ENCODE measurements at regions not wholly inside any gene's neighbourhood (a gene's known extent, or its start where the extent isn't known, plus 50 kb on each side); places are given as distances from the start of the nearest gene placed in this dataset.
"Not testable (repeated sequence)": the region's sequence is repeated elsewhere in the genome, so short reads cannot be mapped to it uniquely, and the experiment has no call there.

DNA sequence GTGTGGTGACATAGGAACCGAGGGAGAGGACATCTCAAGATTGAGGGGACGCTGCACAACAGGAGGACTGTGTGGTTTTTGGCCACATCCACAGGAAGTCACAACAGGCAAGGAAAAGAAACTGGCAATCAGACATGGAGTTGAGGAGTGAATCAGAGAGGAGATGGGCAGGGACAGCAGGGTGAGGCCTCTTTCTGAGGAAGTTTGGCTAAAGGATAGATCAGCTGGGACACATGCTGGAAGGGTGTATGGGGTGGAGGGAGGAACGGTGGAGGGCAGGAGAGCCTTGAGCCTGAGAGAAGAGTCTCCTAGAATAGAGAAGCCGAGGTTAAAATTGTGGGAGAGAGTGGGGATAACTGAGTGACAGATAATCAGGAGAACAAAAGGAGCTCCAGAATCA is 75.1 kb upstream of the CIDEA start:
- H3K36me3 Mint-ChIP-seq; H3K27ac Mint-ChIP-seq; CTCF ChIA-PET; intact Hi-C loops (cut with micrococcal nuclease); H3K9me3 ChIP-seq (ENCODE audit: control insufficient read depth in 2 of 3, low read length in 3 of 3); H3K4me3 Mint-ChIP-seq; H3K4me1 ChIP-seq (ENCODE audit: control insufficient read depth in 2 of 2, insufficient read depth in 2 of 2, low read length in 2 of 2); POLR2A ChIA-PET; H3K4me3 ChIP-seq (ENCODE audit: low read length); H3K36me3 ChIP-seq (ENCODE audit: control insufficient read depth in 2 of 3, insufficient read depth in 3 of 3, low read length in 3 of 3); H3K27me3 ChIP-seq (ENCODE audit: control insufficient read depth in 2 of 2, insufficient read depth in 2 of 2, low read length in 2 of 2); H3K27ac ChIP-seq (ENCODE audit: low read depth, low read length); ATAC-seq; DNase-seq; H3K4me1 Mint-ChIP-seq: not testable (repeated sequence)
- Mint-ChIP-seq H3K27me3 (peaks cover 0 to 23% (median 13%) of the 10 kb centered on the region in 5 donors), H3K9me3 (peaks cover 0 to 11% (median 3%) of the 10 kb centered on the region in 11 donors)

GRCh38 chr18:12179697-12180577 is 74.2 kb upstream of the CIDEA start:
- POLR2A ChIA-PET; ATAC-seq; DNase-seq; H3K9me3 ChIP-seq (ENCODE audit: control insufficient read depth in 2 of 3, low read length in 3 of 3); H3K27ac ChIP-seq (ENCODE audit: low read depth, low read length); H3K27me3 ChIP-seq (ENCODE audit: control insufficient read depth in 2 of 2, insufficient read depth in 2 of 2, low read length in 2 of 2); H3K36me3 ChIP-seq (ENCODE audit: control insufficient read depth in 2 of 3, insufficient read depth in 3 of 3, low read length in 3 of 3); H3K4me3 Mint-ChIP-seq; H3K36me3 Mint-ChIP-seq; intact Hi-C loops (cut with micrococcal nuclease); H3K4me1 ChIP-seq (ENCODE audit: control insufficient read depth in 2 of 2, insufficient read depth in 2 of 2, low read length in 2 of 2); H3K4me3 ChIP-seq (ENCODE audit: low read length); CTCF ChIA-PET; H3K4me1 Mint-ChIP-seq; H3K27ac Mint-ChIP-seq: not testable (repeated sequence)
- peaks cover 0 to 10% (median 2%) of the 10 kb centered on the region in 11 donors for H3K9me3 Mint-ChIP-seq
- peaks cover 0 to 15% (median 4%) of the 10 kb centered on the region in 5 donors for H3K27me3 Mint-ChIP-seq

- ATAC-seq; DNase-seq; H3K36me3 Mint-ChIP-seq; H3K36me3 ChIP-seq (ENCODE audit: control insufficient read depth in 2 of 3, insufficient read depth in 3 of 3, low read length in 3 of 3); H3K27ac Mint-ChIP-seq; H3K27me3 Mint-ChIP-seq; intact Hi-C loops (cut with micrococcal nuclease); POLR2A ChIA-PET; H3K27ac ChIP-seq (ENCODE audit: low read depth, low read length); H3K4me1 Mint-ChIP-seq; H3K9me3 Mint-ChIP-seq; H3K4me3 ChIP-seq (ENCODE audit: low read length); CTCF ChIA-PET; H3K4me3 Mint-ChIP-seq; H3K4me1 ChIP-seq (ENCODE audit: control insufficient read depth in 2 of 2, insufficient read depth in 2 of 2, low read length in 2 of 2); H3K27me3 ChIP-seq (ENCODE audit: control insufficient read depth in 2 of 2, insufficient read depth in 2 of 2, low read length in 2 of 2); H3K9me3 ChIP-seq (ENCODE audit: control insufficient read depth in 2 of 3, low read length in 3 of 3): not testable (repeated sequence)
Measured at GRCh38 chr18:12198797-12199196, 55.4 kb upstream of the CIDEA start.

DNA sequence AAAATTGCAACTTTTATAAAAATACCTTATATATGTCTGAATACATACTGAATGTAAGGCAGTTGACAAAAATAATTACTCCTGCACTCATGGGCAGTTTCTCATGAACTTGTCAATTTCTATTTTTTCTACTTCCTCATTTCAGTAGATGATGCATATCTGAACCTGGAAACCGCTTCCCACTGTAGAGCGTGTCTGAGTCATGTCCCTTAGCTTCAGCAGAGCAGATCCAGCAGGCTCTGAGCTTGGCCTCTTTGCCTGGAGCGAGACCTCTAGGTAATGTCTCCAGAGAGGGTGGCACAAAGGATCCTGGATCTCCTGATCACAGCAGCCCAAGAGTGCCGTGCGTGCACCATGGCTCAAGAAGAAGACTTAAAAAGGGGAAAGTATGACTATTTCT is 54.0 kb upstream of the CIDEA start:
- not testable (repeated sequence) for H3K9me3 Mint-ChIP-seq

More for the DNA sequence above, 54.0 kb upstream of the CIDEA start:
- DNase-seq; H3K9me3 ChIP-seq (ENCODE audit: control insufficient read depth in 2 of 3, low read length in 3 of 3); H3K36me3 Mint-ChIP-seq; H3K36me3 ChIP-seq (ENCODE audit: control insufficient read depth in 2 of 3, insufficient read depth in 3 of 3, low read length in 3 of 3); POLR2A ChIA-PET; intact Hi-C loops (cut with micrococcal nuclease); H3K4me3 Mint-ChIP-seq; H3K27me3 Mint-ChIP-seq; CTCF ChIA-PET; H3K4me3 ChIP-seq (ENCODE audit: low read length); H3K4me1 Mint-ChIP-seq; H3K27me3 ChIP-seq (ENCODE audit: control insufficient read depth in 2 of 2, insufficient read depth in 2 of 2, low read length in 2 of 2); H3K27ac ChIP-seq (ENCODE audit: low read depth, low read length); H3K27ac Mint-ChIP-seq; H3K4me1 ChIP-seq (ENCODE audit: control insufficient read depth in 2 of 2, insufficient read depth in 2 of 2, low read length in 2 of 2): not testable (repeated sequence)
- ATAC-seq, result peak; percentile 82

Data from naive thymus-derived CD4-positive, alpha-beta T cell (primary cell).